A673 (cell line): ENCODE measurements at regions not wholly inside any gene's neighbourhood (a gene's known extent, or its start where the extent isn't known, plus 50 kb on each side); places are given as distances from the start of the nearest gene placed in this dataset.

Experiments used
- CTCF ChIP-seq: fragments of 300-800, 200-600 bp; sonication (generic); conservative IDR thresholded peaks from 2 replicates; pipeline ENCODE4 v1.5.1; 2017; ENCODE audit warnings: low read depth, mild to moderate bottlenecking, antibody characterized with exemption, low read length, moderate library complexity, mixed read lengths
- EZH2 ChIP-seq: fragments of 200-600 bp; sonication (generic); IDR thresholded peaks from 2 replicates; pipeline ENCODE4 v1.6.1; 2017; ENCODE audit warnings: borderline replicate concordance, low read depth, mild to moderate bottlenecking, mixed read lengths, antibody characterized with exemption, low read length; ENCODE audit not compliant: poor library complexity, severe bottlenecking

- no peak for TF ChIP-seq CTCF
- no peak for TF ChIP-seq EZH2
These were observed 136.5 kb downstream of the SPATA18 start for GRCh38 chr4:52187603-52188002.
